ENCODE measurements at regions not wholly inside any gene's neighbourhood (a gene's known extent, or its start where the extent isn't known, plus 50 kb on each side); places are given as distances from the start of the nearest gene placed in this dataset.

DNA sequence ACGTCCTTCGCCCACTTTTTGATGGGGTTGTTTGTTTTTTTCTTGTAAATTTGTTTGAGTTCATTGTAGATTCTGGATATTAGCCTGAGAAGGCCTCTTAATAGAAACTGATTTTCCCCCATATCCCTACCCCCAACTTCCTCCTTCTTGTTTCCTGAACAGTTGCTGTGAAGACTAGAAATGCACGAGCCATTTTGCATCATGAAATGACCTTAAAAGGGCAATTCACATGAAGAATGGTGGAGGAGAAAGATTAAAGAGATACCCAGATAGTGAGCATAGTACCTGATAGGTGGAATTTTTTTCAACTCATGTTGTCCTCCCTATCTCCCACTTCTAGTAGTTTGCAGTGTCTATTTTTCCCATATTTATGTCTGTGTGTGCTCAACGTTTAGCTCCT lies 55.2 kb upstream of the KCNH8 start:
- intact Hi-C loops (cut with DNase I): no loop called here
- DNase-seq (ENCODE audit: low spot score): no peak

DNA sequence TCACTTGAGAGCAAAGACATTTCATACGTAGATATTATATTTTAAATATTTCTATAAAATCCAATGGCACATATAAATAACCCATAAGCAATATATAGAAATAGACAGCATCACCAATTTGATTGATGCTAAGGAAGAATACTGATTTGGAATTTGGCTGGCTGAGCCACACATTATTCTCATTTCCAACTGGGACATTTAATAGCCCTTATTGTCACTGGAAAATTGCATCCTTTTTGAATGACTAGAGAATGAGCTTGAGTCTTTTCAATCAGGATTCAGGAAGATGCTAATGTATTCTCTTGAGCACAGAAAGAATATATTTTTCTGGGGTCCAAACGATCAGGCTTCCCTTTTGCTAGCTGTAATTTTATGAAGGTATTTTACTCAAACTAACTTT lies 70.9 kb upstream of the KCNH8 start:
- DNase-seq (ENCODE audit: low spot score): no peak
- intact Hi-C loops (cut with DNase I): no loop called here

DNA sequence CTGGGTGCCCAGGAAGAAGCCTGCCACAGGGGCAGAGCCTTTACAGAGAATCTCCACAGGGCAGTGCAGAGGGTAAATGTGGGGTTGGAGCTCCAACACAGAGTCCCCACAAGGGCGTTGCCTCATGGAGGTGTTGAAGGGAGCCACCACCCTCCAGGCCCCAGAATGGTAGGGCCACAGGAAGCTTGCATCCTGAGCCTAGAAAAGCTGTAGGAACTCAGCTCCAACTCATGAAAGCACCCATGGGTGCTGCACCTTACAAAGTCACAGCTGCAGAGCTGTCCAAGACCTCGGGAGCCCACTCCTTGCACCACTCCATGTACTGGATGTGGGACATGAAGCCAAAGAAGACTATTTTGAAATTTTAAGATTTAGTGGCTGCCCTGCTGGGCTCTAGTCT lies 73.3 kb upstream of the KCNH8 start:
- no peak for DNase-seq (ENCODE audit: low spot score)
- intact Hi-C loops (cut with DNase I): no loop called here

DNA sequence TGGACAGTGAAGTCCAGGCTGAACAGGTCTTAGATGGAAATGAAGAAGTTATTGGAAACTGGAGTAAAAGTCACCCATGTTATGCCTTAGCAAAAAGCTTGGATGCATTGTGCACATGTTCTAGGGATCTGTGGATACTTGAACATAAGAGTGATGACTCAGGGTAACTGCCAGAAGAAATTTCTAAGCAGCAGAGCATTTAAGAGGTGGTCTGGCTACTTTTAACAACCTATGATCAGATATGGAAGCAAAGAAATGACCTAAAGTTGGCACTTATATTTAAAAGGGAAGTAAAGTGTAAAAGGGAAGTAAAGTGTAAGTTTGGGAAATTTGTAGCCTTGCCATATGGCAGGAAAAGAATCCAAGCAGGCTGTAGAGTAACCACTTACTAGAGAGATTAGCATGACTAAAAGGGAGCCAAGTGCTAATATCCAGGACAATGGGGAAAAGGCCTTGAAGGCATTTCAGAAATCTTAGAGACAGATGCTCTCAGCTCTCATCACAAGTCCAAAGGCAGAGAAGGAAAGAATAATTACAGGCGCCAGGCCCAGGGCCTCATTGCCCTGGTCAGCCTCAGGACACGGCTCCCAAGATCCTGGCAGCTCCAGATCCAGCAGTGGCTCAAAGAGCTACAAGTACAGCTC lies 73.9 kb upstream of the KCNH8 start:
- intact Hi-C loops (cut with DNase I): no loop called here
- DNase-seq (ENCODE audit: low spot score): no peak

DNA sequence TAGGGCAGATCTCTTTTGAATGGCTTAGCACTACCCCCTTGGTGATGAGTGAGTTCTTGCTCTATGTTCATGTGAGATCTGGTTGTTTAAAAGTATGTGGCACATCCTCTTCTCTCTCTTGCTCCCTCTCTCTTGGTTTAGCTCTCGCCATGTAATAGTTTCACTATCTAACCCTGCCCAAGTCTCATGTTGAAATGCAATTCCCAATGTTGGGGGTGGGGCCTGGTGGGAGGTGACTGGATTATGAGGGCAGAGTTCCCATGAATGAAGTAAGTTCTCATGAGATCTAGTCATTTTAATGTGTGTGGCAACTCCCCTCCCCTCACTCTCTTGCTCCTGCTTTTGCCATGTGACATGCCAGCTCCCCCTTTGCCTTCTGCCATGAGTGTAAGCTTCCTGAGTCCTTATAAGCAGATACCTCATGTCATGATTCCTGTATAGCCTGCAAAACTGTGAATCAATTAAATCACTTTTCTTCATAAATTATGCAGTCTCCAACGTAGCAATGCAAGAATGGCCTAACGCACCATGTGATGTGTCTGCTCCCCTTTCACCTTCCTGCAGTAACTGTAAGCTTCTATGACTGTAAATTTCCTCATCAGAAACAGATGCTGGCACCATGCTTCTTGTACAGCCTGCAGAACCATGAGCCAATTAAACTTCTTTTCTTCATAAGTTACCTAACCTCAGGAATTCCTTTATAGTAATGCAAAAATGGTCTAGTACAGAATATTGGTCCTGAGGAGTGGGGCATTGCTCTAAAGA lies 74.8 kb upstream of the KCNH8 start:
- DNase-seq (ENCODE audit: low spot score): no peak
- intact Hi-C loops (cut with DNase I): no loop called here

DNA sequence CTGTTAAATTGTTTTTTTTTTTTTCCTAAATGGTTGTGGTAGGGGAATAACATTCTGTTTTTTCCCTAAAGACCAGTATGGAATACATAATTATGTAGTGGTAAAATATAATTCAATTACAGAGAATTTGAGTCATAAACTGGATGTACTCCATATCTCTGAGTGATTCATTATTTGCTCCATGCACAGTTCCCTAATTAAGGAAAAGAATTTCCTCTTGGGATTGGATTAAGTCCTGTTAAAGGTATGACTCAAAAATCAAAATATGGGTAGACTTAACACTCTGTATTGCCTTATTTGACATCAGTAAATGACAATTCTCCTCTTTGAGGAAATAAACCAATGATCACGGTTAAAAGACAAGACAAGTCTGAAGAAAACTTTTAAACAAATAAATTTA lies 78.0 kb upstream of the KCNH8 start:
- no peak for DNase-seq (ENCODE audit: low spot score)
- intact Hi-C loops (cut with DNase I): no loop called here

DNA sequence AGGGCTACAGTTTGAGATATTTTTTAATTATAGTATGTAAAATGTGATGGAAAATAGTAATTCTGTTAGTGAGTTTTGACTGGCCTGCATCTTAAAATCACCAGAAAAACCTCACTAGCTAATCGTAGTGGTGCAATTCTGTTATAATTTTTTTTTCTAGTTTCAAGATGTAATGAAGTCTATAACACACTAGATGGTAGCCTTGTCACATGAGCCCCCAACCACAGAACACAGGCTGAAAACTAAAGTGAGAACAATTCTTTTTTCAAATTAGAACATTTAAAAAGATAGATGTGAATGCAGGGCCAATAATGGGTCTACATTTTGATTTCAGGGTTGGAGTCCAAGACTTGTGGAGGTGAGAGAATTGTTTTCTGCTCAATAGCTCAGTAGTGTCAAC lies 83.3 kb upstream of the KCNH8 start:
- no peak for DNase-seq (ENCODE audit: low spot score)
- intact Hi-C loops (cut with DNase I): no loop called here

DNA sequence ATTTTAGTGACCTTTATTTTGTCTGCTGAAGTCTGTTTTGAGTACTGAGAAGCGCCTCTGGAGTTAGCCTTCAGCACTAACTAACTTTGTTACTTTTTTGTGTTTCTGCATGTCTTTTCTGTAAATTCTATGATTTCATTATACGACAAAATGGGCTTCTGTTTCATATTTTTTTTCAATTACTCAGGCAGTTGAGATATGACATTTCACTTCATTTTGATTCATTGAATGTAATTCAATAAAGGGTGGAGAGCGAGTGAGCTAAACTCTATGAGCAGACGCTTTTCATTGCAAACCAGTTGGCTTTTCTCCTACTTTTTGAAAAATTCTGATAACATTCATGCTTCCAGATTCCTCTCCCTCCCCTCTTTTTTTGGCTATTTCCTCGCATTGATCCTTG lies 84.4 kb upstream of the KCNH8 start:
- intact Hi-C loops (cut with DNase I): no loop called here
- DNase-seq (ENCODE audit: low spot score): no peak

DNA sequence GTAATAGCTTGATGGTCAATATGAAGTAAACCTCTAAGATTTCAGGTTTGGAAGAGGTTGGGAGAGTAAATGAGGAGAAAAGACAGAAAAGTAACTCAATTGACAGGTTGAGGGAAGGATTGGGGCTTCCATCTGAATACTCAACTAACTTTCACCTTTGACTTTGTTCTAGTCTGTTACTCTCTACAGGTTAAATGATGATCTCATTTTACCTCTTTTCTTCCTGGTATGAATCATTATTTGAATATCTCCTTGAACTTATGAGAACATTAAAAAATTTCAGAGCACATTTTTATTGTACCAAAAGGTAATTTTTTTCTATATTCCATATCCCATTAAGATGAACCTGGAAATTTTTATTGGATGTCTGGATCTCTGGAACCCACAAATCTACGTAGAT lies 87.9 kb upstream of the KCNH8 start:
- intact Hi-C loops (cut with DNase I): no loop called here
- DNase-seq (ENCODE audit: low spot score): no peak

DNA sequence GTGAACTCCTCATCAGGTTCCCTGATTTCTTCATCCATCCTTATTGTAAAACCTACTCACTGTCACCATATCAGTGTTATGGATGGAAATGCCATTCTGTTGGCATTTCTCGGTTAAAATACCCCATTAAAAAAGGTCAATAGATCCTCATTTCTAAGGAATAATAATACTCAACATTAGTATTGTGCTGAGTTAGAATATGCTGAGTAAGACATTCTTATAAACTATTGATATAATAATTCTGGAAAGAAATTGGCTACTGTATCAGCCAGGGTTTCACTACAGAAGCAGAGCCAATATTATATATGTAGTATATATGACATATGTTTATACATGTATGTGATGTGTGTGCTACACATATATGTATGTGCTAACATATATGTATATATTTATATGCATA lies 95.4 kb upstream of the KCNH8 start:
- no peak for DNase-seq (ENCODE audit: low spot score)
- intact Hi-C loops (cut with DNase I): no loop called here

DNA sequence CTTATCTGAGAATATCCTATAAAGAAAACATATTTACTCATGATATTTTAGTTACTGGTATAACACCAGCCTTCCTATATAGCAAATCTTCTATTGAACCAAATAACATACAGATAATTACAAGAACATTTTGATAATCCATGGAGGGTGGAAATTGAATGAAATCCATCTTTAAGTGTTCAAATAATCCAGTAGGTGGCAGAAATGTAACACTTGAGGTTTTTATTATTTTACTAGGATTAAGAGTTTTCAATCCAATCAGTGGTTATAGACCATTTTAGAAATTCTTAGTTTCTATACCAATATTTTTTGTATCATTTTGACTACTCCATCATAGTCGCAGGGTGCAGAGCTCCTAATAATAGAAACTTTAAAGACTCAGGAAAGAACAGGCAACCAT lies 101.9 kb upstream of the KCNH8 start:
- DNase-seq (ENCODE audit: low spot score): no peak
- intact Hi-C loops (cut with DNase I): no loop called here

DNA sequence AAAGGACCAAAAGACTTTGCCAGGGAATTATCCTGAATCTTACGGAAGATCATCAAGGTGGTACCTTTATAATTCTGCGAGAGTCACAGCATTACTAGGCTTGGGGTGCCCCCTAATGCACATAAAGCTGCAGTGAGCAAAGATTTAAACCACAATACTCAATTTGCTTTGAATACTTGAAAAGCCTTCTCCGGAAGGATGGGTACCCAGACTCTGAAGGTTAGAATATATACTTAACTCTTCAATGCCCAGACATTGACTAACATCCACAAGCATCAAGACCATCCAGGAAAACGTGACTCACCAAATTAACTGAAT lies 117.8 kb upstream of the KCNH8 start:
- no peak for DNase-seq (ENCODE audit: low spot score)
- intact Hi-C loops (cut with DNase I): no loop called here

DNA sequence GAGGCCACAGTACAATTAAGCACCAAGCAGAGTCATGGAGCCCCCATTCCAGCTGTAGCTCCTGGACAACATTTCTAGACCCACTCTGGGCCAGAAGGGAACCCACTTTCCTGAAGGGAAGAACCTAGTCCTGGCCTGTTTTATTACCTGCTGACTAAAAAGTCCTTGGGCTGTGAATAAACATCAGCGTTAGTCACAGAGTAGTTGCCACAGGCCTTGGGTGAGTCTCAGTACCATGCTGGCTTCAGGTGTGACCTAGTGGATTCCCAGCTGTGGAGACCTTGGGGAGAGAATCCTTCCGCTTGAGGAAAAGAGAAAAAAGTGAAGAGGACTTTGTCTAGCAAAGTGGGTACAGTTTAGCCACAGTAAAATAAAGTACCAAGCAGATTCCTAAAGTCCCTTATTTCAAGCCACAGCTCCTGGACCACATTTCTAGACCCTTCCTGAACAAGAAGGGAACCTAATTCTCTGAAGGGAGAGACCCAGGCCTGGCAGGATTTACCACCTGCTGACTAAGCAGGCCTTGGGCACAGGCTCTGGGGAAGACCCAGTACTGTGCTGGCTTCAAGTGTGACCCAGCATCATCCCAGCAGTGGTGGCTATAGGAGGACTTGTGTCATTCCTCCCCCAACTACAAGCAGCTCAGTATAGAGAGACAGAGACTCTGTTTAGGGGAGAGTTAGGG lies 118.3 kb upstream of the KCNH8 start:
- intact Hi-C loops (cut with DNase I): no loop called here

DNA sequence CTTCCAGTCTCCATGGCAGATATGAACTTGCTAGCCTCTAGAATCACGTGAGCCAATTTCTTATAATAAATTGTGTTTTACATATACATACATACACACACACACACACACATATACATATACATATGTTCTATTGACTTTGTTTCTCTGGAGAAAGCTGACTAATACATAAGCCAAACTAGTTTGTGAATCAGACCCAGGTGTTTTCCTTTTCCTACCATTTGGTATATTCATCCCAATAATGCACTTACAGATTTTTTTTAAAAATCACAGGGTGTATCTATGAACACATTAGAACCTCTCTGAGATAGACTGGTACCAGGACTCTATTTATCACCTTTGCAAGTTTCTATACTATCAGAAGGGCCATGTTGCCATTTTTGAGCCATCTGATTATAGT lies 122.9 kb upstream of the KCNH8 start:
- no peak for DNase-seq (ENCODE audit: low spot score)
- intact Hi-C loops (cut with DNase I): no loop called here

More for the DNA sequence above, 118.3 kb upstream of the KCNH8 start:
- DNase-seq (ENCODE audit: low spot score): no peak

DNA sequence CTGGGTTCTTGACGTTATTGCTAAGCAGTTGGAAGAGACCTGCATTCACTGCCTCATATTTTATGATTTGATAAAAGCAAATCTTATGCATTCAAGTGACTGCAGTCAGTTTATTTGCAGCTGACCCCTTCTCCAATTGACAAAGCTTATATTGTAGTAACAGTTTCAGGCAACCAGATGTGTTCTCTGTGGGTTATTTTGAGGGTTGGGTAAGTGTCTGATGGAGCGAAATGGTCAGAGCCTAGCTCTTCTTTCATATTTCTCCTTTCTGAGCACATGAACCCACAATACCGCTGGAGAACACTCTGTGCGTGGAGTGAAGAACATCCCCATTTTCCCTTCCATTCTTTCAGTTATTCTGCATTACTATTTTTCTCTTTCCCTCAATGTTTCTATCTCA lies 125.8 kb upstream of the KCNH8 start:
- intact Hi-C loops (cut with DNase I): no loop called here

DNA sequence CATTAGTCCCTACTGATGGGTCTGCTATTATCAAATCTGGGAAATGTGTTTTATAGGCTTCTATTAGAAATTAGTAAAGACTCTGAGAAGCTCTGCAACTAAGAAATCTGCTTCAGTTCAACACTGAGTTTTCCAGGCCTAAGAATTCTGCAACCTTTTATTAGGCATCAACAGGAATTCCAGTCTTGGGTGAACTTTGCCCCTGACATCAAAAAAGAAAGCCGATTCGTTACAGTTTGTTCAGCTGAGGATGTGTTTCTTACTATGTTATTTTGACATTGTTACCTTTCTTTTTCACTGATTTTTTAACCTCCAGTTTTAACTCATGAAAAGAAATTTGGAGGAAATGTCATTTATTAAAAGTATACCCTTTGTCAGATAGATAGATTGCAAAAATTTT lies 131.5 kb upstream of the KCNH8 start:
- DNase-seq (ENCODE audit: low spot score): no peak
- intact Hi-C loops (cut with DNase I): no loop called here

More for the DNA sequence above, 125.8 kb upstream of the KCNH8 start:
- no peak for DNase-seq (ENCODE audit: low spot score)

DNA sequence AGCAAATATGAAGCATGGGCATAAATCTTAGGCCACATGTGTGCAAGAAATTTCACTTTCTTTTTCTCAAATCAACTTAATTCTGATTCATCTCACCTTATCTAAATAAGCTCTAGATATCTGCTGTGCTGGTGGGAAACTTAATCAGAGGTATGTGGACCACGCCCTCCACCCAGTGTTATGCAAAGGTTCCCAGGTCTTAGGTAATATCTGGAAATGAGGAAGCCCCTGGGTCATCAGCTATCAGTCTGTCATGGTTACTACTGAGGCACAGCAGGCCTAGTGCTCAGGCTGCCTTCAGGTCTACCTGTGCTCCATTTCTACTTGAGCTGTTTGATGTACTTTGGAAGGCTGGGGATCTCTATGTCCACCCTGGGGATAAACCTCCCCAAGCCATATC lies 134.4 kb upstream of the KCNH8 start:
- intact Hi-C loops (cut with DNase I): no loop called here
- no peak for DNase-seq (ENCODE audit: low spot score)

DNA sequence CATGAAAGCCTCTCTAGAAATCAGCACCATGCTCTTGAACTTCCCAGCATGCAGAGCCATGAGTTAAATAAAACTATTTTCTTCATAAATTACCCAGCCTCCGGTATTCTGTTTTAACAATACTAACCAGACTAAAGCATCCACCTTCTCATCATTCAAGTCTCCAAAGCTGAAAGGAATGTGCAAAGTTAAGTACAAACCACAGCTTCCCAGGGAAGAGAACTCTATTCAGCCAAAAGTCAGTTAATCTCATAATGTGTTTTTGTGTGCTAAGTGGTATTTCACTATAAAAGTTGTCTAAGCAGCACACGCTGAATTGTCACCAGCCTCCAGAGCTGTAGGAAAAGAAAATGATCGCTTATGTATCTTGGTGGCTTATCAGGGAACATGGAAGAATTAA lies 135.5 kb upstream of the KCNH8 start:
- no peak for DNase-seq (ENCODE audit: low spot score)
- intact Hi-C loops (cut with DNase I): no loop called here

DNA sequence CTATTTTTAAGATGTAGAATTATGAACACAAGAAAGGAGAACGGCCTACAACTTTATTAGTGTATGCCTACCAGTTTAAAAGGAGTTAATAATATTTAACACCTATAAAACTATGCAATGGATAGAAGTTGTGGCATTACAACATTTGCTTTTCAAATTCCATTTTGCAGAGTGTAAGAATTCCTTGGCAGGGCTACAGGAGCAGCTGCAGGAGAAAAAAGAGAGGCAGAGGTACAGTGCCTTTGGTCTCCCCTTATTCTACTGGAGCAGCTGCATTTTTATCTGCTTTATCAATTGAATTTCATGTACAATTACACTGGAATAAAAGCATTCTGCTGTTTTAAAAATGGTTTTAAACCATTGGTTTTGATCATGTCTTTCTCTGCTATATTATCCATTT lies 145.7 kb upstream of the KCNH8 start:
- no peak for DNase-seq (ENCODE audit: low spot score)
- intact Hi-C loops (cut with DNase I): no loop called here

DNA sequence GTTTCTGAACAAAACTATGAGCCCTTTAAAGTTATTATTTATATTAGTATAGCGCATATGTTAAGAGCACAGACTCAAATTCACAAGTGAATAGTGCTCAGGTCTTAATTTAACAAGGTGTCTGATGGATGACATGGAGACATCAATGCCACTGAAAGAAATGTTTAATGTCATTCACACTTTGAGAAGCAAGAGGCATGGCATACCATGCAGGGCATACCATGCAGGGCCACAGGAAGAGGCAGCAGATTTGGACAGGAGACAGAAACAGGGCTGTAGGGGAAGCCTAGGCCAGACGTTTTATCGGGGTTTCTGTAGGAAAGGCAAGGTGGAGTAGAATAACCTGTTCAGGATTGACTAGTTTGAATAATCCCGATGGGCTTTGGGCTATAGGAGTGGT lies 150.2 kb upstream of the KCNH8 start:
- no peak for DNase-seq (ENCODE audit: low spot score)
- intact Hi-C loops (cut with DNase I): no loop called here

DNA sequence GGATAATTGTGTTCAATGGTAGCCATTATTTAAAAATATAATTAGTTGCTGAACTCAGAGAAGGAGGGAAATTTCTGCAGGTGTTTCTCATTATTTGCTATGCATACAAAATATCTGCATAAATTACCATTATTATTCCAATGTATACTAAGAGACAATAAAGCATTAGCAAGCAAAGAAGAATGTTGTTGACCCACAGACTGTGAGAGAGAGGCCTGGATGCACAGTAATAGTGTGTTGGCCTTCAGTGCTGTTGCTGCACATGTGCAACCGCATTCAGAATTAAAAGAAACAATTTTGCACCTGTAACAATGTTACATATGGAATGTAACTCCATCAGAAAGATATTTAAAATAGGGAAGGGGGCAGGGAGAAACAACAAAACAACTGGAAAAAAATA lies 155.6 kb upstream of the KCNH8 start:
- no peak for DNase-seq (ENCODE audit: low spot score)
- intact Hi-C loops (cut with DNase I): no loop called here
